ENCODE measurements at regions not wholly inside any gene's neighbourhood (a gene's known extent, or its start where the extent isn't known, plus 50 kb on each side); places are given as distances from the start of the nearest gene placed in this dataset.
A peak's percentile ranks its signal among the peaks of the same experiment; 100 is the strongest.

DNA sequence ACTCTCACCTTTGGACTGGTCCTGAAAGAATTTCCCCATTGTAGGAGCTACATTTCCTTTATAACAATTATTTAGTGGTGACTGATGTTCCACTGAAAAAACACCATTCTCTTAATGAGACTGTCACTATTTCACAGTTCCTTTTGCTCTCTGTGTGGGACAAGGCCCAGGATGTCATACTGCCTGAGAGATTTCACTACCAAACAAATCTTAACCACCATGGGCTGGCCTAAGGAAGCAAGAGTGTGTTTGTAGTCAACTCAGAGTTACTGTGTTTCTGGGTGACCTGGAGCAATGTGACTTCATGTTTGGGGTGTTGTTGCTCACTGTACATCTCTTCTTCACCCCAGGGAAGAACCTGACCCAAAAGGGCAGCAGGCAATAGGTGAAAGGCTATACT lies 50.1 kb upstream of the ZNF608 start:
- Histone ChIP-seq H3K27me3 (ENCODE audit: control insufficient read depth, insufficient read depth, low read length) (no peaks in the 10 kb centered on the region), H3K9me3 (replicated peaks; ENCODE audit: control insufficient read depth, low read depth, low read length) (no peaks in the 10 kb centered on the region), H3K36me3 (ENCODE audit: control insufficient read depth, insufficient read depth, low read length) (no peaks in the 10 kb centered on the region), H3K4me3 (ENCODE audit: low read length) (no peak overlapping the region), H3K27ac (ENCODE audit: low read length) (no peak overlapping the region), H3K4me1 (ENCODE audit: control insufficient read depth, insufficient read depth, low read length) (no peaks in the 10 kb centered on the region)
- no peak for DNase-seq

DNA sequence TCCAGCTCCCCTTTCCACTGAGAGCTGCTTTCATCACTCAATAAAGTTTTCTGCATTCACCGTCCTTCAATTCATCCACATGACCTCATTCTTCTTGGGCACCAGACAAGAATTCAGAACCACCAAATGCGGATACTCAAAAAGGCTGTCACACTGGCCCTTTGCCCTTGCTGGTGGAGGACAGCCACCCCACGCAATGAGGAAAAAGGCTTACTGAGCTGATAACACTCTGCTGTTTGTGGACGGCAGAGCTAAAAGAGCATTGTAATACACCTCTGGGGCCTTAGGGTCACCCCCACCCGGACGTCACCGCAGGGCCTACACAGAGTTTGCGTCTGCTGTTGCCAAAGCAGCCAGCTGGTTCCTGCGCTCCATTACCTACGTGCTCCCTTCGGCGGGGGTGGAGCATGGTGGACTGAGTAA lies 51.2 kb upstream of the ZNF608 start:
- Histone ChIP-seq H3K27ac (ENCODE audit: low read length) (no peak overlapping the region), H3K27me3 (ENCODE audit: control insufficient read depth, insufficient read depth, low read length) (no peaks in the 10 kb centered on the region), H3K36me3 (ENCODE audit: control insufficient read depth, insufficient read depth, low read length) (no peaks in the 10 kb centered on the region), H3K4me1 (ENCODE audit: control insufficient read depth, insufficient read depth, low read length) (no peaks in the 10 kb centered on the region), H3K9me3 (replicated peaks; ENCODE audit: control insufficient read depth, low read depth, low read length) (no peaks in the 10 kb centered on the region), H3K4me3 (ENCODE audit: low read length) (no peak overlapping the region)
- WGBS (ENCODE audit: insufficient coverage): 77% methylated on average over 7 of the region's 12 CpGs
- no peak for DNase-seq

DNA sequence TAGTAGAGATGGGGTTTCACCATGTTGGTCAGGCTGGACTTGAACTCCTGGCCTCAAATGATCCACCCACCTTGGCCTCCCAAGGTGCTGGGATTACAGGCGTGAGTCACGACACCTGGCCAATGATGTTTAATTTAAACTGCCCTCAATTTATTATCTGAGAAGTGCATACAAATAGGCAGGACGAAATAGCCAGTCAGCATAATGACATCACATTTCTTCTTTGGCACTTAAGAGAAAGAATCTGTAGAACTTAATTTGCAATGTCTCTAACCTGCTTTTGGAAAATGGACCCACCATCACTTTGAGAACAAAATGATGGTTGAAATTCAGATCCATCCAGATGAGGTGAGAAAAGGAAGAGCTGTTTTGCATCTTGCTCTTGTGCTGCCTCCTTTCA lies 52.5 kb upstream of the ZNF608 start:
- Histone ChIP-seq H3K36me3 (ENCODE audit: control insufficient read depth, insufficient read depth, low read length) (no peaks in the 10 kb centered on the region), H3K4me3 (ENCODE audit: low read length) (no peak overlapping the region), H3K9me3 (replicated peaks; ENCODE audit: control insufficient read depth, low read depth, low read length) (no peaks in the 10 kb centered on the region), H3K27ac (ENCODE audit: low read length) (no peak overlapping the region), H3K27me3 (ENCODE audit: control insufficient read depth, insufficient read depth, low read length) (no peaks in the 10 kb centered on the region), H3K4me1 (ENCODE audit: control insufficient read depth, insufficient read depth, low read length) (no peaks in the 10 kb centered on the region)
- DNase-seq: no peak
- WGBS (ENCODE audit: insufficient coverage): 100% methylated on average over 1 of the region's 3 CpGs

DNA sequence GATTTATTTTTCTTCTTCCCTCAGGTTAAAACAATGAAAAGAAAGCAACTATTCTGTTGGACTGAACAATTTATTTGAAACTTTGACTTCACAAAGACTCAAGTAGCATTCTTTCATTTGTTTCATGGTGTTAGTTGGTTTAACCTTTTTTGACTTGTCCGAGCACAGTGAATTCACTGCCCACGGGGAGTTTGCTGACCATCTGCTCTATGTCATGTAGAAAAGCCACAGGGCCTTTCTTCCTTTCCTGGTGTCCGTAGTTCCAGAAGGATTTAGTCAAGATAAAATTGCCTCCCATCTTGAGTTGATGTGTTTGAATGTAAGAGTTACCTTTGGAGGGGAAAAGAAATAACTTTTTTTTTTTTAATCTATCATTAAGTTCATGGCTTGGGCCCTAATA lies 55.1 kb upstream of the ZNF608 start:
- WGBS (ENCODE audit: insufficient coverage): 40% methylated on average over 1 of the region's 3 CpGs
- Histone ChIP-seq H3K4me1 (ENCODE audit: control insufficient read depth, insufficient read depth, low read length) (peaks cover 4% of the 10 kb centered on the region), H3K9me3 (replicated peaks; ENCODE audit: control insufficient read depth, low read depth, low read length) (no peaks in the 10 kb centered on the region), H3K36me3 (ENCODE audit: control insufficient read depth, insufficient read depth, low read length) (no peaks in the 10 kb centered on the region), H3K27ac (ENCODE audit: low read length) (no peak overlapping the region), H3K27me3 (ENCODE audit: control insufficient read depth, insufficient read depth, low read length) (no peaks in the 10 kb centered on the region), H3K4me3 (ENCODE audit: low read length) (no peak overlapping the region)
- no peak for DNase-seq

DNA sequence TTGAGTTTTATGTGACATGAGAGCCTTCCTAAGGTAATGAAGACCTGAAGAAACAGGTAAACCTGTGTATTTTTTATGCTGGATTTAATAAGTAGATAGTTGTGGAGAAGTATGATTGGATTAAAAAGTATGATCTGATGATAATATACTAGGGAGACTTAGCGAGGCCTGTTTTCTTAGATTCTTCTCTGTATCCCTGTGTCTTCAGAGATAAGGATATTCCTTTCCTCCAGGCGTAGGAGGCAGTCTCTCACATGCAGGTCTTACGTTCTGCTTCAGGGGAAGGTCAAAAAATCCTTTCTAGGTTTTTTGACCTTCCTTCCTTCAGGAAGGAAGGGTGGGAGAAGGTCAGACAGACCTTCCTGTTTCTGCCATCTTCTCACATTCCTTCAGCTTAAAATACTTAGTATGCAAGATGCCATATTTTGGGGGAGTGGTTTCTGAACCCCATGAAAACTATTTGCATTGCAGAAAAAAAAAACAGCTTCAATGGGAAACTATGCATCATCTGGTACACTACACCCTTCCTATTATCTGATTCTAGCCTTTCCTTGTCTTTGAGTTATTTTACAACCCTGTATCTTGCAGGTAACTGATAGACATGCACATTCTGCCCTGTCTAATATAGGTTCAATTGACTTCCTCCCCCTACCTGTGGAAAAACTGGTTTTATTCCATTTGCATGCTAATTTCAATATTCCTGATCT lies 57.3 kb upstream of the ZNF608 start:
- WGBS (ENCODE audit: insufficient coverage): 100% methylated on average over 1 of the region's 3 CpGs
- H3K27me3 ChIP-seq (ENCODE audit: control insufficient read depth, insufficient read depth, low read length): no peaks in the 10 kb centered on the region
- DNase-seq: no peak
- no peak overlapping the region for H3K27ac ChIP-seq (ENCODE audit: low read length)
- H3K9me3 ChIP-seq (replicated peaks; ENCODE audit: control insufficient read depth, low read depth, low read length): no peaks in the 10 kb centered on the region
- H3K36me3 ChIP-seq (ENCODE audit: control insufficient read depth, insufficient read depth, low read length): no peaks in the 10 kb centered on the region
- H3K4me1 ChIP-seq (ENCODE audit: control insufficient read depth, insufficient read depth, low read length): peaks cover 4% of the 10 kb centered on the region
- H3K4me3 ChIP-seq (ENCODE audit: low read length): no peak overlapping the region

DNA sequence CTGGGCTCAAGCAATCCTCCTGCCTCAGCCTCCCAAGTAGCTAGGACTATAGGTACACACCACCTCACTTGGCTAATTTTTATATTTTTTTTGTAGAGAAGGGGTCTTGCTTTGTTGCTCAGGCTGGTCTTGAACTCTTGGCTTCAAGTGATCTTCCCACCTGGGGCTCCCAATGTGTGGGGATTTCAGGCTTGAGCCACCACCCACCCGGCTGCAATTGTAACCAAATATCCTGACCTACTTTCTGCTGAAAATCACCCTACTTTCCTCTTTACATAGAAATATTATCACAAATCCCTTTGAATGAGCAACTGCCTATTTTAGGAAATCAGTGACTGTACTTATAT lies 59.6 kb upstream of the ZNF608 start:
- no peak overlapping the region for H3K4me3 ChIP-seq (ENCODE audit: low read length)
- no peaks in the 10 kb centered on the region for H3K36me3 ChIP-seq (ENCODE audit: control insufficient read depth, insufficient read depth, low read length)
- peaks cover 4% of the 10 kb centered on the region for H3K4me1 ChIP-seq (ENCODE audit: control insufficient read depth, insufficient read depth, low read length)
- no CpG with 5 or more reads among the region's 1 CpG for WGBS (ENCODE audit: insufficient coverage)
- no peak overlapping the region for H3K27ac ChIP-seq (ENCODE audit: low read length)
- H3K9me3 ChIP-seq (replicated peaks; ENCODE audit: control insufficient read depth, low read depth, low read length): no peaks in the 10 kb centered on the region
- H3K27me3 ChIP-seq (ENCODE audit: control insufficient read depth, insufficient read depth, low read length): no peaks in the 10 kb centered on the region
- DNase-seq: no peak

DNA sequence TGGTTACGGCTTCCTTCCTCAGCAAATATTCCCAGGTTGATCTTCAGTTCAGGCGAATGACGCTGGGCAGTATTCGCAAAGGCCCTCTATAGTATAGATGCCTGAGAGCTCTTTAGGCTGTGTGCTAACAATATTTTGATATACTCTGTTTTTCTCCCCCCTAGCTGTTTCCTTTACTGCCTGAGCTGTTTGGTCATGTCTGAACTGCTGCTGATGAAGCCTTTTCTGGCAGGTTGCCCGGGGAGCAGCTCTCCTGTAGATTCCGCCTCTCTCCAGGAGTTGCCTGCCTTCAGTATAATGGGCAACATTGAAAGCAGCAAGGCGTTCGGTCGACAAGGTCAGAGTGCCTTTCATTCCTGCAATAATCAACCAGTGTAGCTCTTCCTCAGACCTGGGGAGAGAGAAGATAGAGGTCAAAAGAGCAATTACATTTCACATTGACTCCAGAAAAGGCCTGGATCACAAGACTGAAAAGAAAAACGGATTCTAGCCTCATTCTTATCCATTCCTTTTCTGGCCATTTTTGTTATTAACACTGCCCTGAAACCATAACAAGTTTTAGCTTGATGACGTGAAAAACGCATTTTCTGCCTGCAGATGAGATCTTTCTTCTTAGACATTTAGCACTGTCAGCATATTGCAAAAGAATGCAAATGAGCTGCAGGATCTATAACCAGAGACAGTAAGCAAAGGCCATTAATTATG lies 60.1 kb upstream of the ZNF608 start:
- no peaks in the 10 kb centered on the region for H3K27me3 ChIP-seq (ENCODE audit: control insufficient read depth, insufficient read depth, low read length)
- H3K4me3 ChIP-seq (ENCODE audit: low read length): no peak overlapping the region
- no peak overlapping the region for H3K27ac ChIP-seq (ENCODE audit: low read length)
- H3K9me3 ChIP-seq (replicated peaks; ENCODE audit: control insufficient read depth, low read depth, low read length): no peaks in the 10 kb centered on the region
- H3K4me1 ChIP-seq (ENCODE audit: control insufficient read depth, insufficient read depth, low read length): peaks cover 4% of the 10 kb centered on the region
- peak; percentile 87 for DNase-seq
- no peaks in the 10 kb centered on the region for H3K36me3 ChIP-seq (ENCODE audit: control insufficient read depth, insufficient read depth, low read length)
- WGBS (ENCODE audit: insufficient coverage): 31% methylated on average over 4 of the region's 12 CpGs

DNA sequence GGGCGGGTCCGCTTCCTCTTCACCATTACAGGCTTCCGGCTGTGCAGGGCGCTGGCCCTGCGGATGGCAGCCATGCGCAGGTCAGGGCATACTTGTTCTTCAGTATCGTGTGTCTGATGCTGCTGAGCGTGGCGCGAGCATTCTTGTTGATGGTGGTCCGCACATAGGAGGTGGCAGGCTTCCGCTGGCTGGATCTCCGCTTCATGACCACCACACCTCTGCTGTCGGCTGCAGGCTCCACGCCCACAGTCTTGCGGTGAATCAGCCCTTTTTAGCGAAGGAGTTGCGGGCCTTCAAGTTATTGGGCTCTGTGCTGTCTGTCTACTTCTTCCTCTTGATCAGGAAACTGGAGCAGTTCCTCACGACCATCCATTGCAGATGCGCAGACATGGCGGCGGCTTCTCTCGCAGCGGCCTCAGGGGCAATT lies 62.4 kb upstream of the ZNF608 start:
- no peak for DNase-seq
- Histone ChIP-seq H3K4me1 (ENCODE audit: control insufficient read depth, insufficient read depth, low read length) (peaks cover 4% of the 10 kb centered on the region), H3K27ac (ENCODE audit: low read length) (no peak overlapping the region), H3K4me3 (ENCODE audit: low read length) (no peak overlapping the region), H3K9me3 (replicated peaks; ENCODE audit: control insufficient read depth, low read depth, low read length) (no peaks in the 10 kb centered on the region), H3K27me3 (ENCODE audit: control insufficient read depth, insufficient read depth, low read length) (no peaks in the 10 kb centered on the region), H3K36me3 (ENCODE audit: control insufficient read depth, insufficient read depth, low read length) (no peaks in the 10 kb centered on the region)
- WGBS (ENCODE audit: insufficient coverage): 96% methylated on average over 16 of the region's 24 CpGs

DNA sequence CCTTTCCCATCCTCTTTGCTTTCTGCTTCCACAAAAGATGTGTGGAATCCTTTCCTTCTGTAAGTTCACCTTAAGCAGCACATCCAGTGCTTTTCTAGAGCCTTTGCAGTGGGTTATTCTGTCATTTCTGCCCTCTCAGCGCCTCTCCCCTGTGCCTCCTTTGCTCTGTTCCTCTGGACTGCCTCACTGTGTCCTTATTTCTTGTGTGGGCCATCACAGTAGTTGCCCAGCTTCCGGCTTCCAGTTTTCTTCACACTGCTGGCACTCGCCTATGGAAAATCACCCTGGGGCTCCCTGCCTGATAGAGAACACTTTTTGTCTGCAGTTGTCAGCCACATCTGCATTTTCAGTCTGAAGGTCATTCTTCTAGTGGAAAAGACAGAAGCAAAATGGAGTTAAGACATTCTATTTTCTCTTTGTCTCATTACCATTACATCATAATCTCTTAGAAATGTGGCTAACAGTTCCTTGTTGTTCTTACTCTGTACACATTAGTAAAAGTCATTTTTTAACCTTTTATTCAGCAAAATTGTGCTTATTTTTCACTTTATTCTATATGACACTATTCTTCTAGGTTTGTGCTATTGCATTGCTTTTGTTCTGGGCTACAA lies 64.1 kb upstream of the ZNF608 start:
- WGBS (ENCODE audit: insufficient coverage): 59% methylated on average over 3 of the region's 3 CpGs
- H3K27me3 ChIP-seq (ENCODE audit: control insufficient read depth, insufficient read depth, low read length): no peaks in the 10 kb centered on the region
- no peak overlapping the region for H3K27ac ChIP-seq (ENCODE audit: low read length)
- no peak overlapping the region for H3K4me3 ChIP-seq (ENCODE audit: low read length)
- DNase-seq: peak; percentile 25
- H3K4me1 ChIP-seq (ENCODE audit: control insufficient read depth, insufficient read depth, low read length): peaks cover 4% of the 10 kb centered on the region
- H3K9me3 ChIP-seq (replicated peaks; ENCODE audit: control insufficient read depth, low read depth, low read length): no peaks in the 10 kb centered on the region
- H3K36me3 ChIP-seq (ENCODE audit: control insufficient read depth, insufficient read depth, low read length): no peaks in the 10 kb centered on the region

DNA sequence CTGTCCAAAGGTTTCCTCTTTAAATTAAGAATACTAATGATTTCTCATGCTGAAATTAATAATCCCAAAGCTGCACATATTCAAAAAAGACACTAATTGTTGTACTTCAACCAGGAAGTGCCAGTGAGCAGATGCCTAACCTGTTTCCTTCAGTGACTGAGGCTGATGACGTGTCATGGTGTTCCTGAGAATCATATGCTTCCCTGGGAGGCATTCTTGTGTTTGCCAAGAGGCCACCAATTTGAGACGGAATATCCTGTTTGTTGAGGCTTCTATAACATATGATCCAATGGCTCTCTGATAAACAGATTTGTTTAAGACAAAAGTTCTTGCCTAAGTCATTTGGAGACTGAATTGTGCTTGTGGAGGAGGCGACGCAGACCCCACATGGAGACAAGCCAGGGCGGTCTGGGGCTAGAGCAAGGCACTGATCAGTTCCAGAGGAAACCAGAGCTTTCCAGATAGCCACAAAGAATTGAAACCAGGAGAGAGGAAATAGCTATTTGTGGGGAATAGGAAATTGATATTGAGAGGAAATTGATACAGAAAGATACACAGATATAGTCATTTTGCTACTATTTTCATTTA lies 66.4 kb upstream of the ZNF608 start:
- WGBS (ENCODE audit: insufficient coverage): 60% methylated on average over 4 of the region's 5 CpGs
- Histone ChIP-seq H3K4me1 (ENCODE audit: control insufficient read depth, insufficient read depth, low read length) (no peaks in the 10 kb centered on the region), H3K36me3 (ENCODE audit: control insufficient read depth, insufficient read depth, low read length) (no peaks in the 10 kb centered on the region), H3K27me3 (ENCODE audit: control insufficient read depth, insufficient read depth, low read length) (no peaks in the 10 kb centered on the region), H3K4me3 (ENCODE audit: low read length) (no peak overlapping the region), H3K27ac (ENCODE audit: low read length) (no peak overlapping the region), H3K9me3 (replicated peaks; ENCODE audit: control insufficient read depth, low read depth, low read length) (no peaks in the 10 kb centered on the region)
- DNase-seq: no peak
